Left ventricle myocardium superior (tissue), 1 donor: ENCODE measurements at regions not wholly inside any gene's neighbourhood (a gene's known extent, or its start where the extent isn't known, plus 50 kb on each side); places are given as distances from the start of the nearest gene placed in this dataset.
"Not testable (repeated sequence)": the region's sequence is repeated elsewhere in the genome, so short reads cannot be mapped to it uniquely, and the experiment has no call there.

Source experiments
- ATAC-seq: fragments of 200-7000 bp; cut with Tn5 transposase; one replicate; pipeline ENCODE4 v1.9.1; 2020; ENCODE audit warnings: mild to moderate bottlenecking, moderate library complexity
- DNase-seq: peaks from one replicate; pipeline ENCODE4 v3.0.0-alpha.2; 2020
- intact Hi-C: fragments of 100-400 bp; cut with micrococcal nuclease; formaldehyde crosslinking; loops from one replicate; pipeline ENCODE4 v1.11.0; 2022
- donor health status: DM: no; HTN: yes; CAD: no; lungs with severe emphysema.

- DNase-seq (no peak), ATAC-seq (no peak)
- intact Hi-C loops = no loop called here
Measured at GRCh38 chr13:43946281-43946680, 66.6 kb downstream of the LACC1 start.

DNA sequence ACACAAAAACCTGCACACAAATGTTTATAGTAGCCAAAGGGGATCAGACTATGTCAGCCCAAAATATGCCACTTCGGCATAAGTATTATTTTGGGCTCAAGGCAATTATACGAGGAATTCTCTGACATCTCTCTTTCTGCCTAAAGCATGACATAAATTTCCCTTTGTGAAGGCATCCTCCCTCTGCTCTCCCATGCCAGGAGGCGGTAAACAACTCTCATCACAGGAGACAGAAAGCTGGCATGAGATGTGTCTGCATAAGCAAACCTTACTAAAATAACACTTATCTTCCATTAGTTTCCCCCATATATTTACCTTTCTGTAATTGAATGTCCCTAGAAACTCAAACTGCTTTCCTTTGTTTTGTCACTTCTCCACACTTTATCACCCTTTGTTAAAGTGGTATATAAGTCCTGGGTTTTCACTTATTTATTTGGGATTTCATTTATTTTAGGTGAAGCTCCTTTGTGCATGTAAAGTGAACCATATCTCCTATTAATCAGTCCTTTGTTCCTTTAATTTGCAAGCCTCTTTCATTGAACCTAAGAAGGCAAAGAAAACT lies 68.3 kb downstream of the LACC1 start:
- DNase-seq = no peak
- no peak for ATAC-seq
- intact Hi-C loops = no loop called here

GRCh38 chr13:43953370-43953769 lies 73.7 kb downstream of the LACC1 start:
- intact Hi-C loops = no loop called here
- ATAC-seq = no peak
- DNase-seq = no peak

DNA sequence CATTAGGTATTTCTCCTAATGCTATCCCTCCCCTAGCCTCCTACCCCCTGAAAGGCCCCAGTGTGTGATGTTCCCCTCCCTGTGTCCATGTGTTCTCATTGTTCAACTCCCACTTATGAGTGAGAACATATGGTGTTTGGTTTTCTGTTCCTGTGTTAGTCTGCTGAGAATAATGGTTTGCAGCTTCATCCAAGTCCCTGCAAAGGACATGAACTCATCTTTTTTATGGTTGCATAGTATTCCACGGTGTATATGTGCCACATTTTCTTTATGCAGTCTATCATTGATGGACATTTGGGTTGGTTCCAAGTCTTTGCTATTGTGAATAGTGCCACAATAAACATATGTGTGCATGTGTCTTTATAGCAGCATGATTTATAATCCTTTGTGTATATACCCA lies 77.3 kb downstream of the LACC1 start:
- intact Hi-C loops, ATAC-seq, DNase-seq: not testable (repeated sequence)

GRCh38 chr13:43959291-43959690 lies 79.6 kb downstream of the LACC1 start:
- intact Hi-C loops = no loop called here

GRCh38 chr13:43961909-43962308 lies 82.2 kb downstream of the LACC1 start:
- DNase-seq (no peak), ATAC-seq (no peak)
- intact Hi-C loops = no loop called here

More at GRCh38 chr13:43959291-43959690, 79.6 kb downstream of the LACC1 start:
- ATAC-seq = no peak
- DNase-seq = no peak

GRCh38 chr13:43963726-43964125 lies 84.0 kb downstream of the LACC1 start:
- intact Hi-C loops = no loop called here
- ATAC-seq (peak; percentile 38), DNase-seq (no peak)

DNA sequence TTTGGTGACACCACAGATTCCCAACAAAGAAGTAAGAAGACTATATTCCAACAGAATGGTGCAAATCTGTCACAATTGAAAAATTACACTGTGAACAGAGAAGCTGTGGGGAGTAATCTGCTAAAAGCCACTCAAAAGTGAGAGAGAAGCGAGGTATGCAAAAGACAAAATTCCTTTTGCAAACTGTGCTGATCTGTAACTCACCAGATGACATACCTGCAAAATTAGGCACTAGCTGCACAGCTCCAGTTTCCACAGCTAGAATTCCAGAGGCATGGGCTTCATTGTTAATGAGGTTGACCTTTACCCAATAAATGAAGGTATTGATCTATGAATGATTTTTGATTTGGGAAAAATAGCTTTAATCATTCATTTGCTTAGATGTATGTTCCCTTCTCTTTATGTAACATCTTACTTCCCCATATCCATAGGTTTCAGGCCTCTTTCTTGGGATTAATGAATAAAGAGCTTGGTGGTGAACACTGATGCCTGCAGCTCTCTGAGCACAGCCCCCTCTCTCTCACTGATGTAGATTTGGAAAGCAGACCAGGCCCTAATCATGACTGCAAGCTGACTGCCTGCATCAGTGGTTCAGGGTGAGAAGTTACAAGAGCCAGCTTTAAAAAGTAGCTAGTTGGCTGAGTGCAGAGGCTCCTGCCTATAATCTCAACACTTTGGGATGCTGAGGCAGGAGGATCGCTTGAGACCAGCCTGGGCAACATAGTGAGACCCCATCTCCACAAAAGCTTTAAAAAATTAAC lies 85.2 kb downstream of the LACC1 start:
- DNase-seq = no peak
- intact Hi-C loops = no loop called here
- ATAC-seq = no peak

DNA sequence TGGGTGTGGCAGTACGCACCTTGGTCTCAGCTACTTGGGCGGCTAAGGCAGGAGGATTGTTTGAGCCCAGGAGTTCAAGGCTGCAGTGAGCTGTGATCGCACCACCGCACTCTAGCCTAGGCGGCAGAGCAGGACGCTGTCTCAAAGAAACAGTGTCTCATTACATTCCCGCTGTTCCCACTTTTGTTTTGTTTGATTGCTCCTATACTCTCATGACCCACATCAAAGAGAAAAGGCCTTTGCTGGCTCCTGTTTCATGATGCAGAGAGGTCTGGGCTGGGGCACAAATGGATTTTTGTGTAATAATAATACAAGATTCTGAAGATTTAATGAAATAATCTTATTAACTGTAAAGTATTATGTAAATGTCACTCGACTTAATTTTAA lies 85.7 kb downstream of the LACC1 start:
- intact Hi-C loops = no loop called here
- DNase-seq (no peak), ATAC-seq (no peak)

DNA sequence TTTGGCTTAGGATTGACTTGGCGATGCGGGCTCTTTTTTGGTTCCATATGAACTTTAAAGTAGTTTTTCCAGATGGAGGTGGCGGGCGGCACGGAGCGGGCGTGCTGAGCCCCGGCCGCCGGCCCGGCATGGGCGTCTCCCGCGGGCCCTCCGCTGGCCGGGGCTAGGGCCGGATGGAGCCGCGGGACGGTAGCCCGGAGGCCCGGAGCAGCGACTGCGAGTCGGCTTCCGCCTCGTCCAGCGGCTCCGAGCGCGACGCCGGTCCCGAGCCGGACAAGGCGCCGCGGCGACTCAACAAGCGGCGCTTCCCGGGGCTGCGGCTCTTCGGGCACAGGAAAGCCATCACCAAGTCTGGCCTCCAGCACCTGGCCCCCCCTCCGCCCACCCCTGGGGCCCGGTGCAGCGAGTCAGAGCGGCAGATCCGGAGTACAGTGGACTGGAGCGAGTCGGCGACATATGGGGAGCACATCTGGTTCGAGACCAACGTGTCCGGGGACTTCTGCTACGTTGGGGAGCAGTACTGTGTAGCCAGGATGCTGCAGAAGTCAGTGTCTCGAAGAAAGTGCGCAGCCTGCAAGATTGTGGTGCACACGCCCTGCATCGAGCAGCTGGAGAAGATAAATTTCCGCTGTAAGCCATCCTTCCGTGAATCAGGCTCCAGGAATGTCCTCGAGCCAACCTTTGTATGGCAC lies 88.7 kb downstream of the LACC1 start:
- DNase-seq, intact Hi-C loops, ATAC-seq: not testable (repeated sequence)

- ATAC-seq, intact Hi-C loops, DNase-seq: not testable (repeated sequence)
Measured at GRCh38 chr13:43968943-43969690, 89.4 kb downstream of the LACC1 start.

DNA sequence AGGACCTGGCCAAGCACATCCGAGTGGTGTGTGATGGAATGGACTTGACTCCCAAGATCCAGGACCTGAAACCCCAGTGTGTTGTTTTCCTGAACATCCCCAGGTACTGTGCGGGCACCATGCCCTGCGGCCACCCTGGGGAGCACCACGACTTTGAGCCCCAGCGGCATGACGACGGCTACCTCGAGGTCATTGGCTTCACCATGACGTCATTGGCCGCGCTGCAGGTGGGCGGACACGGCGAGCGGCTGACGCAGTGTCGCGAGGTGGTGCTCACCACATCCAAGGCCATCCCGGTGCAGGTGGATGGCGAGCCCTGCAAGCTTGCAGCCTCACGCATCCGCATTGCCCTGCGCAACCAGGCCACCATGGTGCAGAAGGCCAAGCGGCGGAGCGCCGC lies 90.2 kb downstream of the LACC1 start:
- ATAC-seq, intact Hi-C loops, DNase-seq: not testable (repeated sequence)

DNA sequence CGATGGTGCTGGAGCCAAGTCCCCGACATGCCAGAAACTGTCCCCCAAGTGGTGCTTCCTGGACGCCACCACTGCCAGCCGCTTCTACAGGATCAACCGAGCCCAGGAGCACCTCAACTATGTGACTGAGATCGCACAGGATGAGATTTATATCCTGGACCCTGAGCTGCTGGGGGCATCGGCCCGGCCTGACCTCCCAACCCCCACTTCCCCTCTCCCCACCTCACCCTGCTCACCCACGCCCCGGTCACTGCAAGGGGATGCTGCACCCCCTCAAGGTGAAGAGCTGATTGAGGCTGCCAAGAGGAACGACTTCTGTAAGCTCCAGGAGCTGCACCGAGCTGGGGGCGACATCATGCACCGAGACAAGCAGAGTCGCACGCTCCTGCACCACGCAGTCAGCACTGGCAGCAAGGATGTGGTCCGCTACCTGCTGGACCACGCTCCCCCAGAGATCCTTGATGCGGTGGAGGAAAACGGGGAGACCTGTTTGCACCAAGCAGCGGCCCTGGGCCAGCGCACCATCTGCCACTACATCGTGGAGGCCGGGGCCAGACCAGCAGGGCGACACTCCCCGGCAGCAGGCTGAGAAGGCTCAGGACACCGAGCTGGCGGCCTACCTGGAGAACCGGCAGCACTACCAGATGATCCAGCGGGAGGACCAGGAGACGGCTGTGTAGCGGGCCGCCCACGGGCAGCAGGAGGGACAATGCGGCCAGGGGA lies 91.0 kb downstream of the LACC1 start:
- ATAC-seq, intact Hi-C loops, DNase-seq: not testable (repeated sequence)

DNA sequence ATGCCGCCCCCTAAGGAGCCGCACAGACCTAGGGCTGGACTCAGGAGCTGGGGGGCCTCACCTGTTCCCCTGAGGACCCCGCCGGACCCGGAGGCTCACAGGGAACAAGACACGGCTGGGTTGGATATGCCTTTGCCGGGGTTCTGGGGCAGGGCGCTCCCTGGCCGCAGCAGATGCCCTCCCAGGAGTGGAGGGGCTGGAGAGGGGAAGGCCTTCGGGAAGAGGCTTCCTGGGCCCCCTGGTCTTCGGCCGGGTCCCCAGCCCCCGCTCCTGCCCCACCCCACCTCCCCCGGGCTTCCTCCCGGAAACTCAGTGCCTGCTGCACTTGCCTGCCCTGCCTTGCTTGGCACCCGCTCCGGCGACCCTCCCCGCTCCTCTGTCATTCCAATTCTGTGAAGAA lies 91.6 kb downstream of the LACC1 start:
- not testable (repeated sequence) for ATAC-seq

DNA sequence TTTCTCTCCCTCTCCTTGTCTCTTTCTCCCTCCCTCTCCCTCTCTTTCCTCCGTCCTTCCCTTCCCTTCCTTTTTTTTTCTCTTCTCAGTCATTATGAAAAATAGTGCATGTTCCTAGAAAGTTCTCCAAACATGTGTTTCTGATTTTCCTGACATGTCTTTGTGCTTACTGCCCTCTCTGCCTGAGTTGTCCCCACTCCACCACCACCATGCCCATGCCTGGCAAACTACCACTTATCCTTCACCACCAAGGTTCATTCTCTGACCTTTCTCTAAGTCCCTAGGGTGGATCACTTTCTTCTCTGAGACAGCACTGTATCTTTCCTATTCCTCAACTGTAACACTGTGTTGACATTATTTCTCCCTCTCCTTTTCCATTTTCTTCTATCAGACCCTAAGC lies 98.2 kb downstream of the LACC1 start:
- ATAC-seq (no peak), DNase-seq (no peak)
- intact Hi-C loops = no loop called here

More for the DNA sequence above, 91.6 kb downstream of the LACC1 start:
- DNase-seq, intact Hi-C loops: not testable (repeated sequence)

GRCh38 chr13:43978688-43979087 lies 99.0 kb downstream of the LACC1 start:
- no peak for DNase-seq
- intact Hi-C loops = no loop called here
- ATAC-seq = no peak

DNA sequence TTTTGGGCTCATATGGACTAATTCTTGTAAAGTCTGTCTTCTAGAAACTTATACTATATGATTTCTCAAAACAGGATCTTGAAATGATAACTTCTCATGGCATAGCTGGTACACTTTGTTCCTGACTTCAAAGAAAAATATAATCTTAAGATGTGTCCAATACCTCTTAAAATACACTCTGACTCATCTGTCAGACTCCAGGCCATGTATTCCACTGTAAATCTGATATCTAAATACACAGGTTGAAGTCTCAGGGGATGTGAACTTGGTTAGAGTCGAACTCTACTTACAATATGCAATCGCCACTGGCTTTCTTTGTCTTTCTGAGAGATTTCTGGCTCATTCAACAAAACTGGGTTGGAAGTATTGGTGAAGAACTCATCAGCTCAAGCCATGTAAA lies 99.8 kb downstream of the LACC1 start:
- ATAC-seq = no peak
- intact Hi-C loops = no loop called here
- no peak for DNase-seq

GRCh38 chr13:43980587-43980986 lies 100.9 kb downstream of the LACC1 start:
- no peak for DNase-seq
- intact Hi-C loops = no loop called here
- no peak for ATAC-seq

DNA sequence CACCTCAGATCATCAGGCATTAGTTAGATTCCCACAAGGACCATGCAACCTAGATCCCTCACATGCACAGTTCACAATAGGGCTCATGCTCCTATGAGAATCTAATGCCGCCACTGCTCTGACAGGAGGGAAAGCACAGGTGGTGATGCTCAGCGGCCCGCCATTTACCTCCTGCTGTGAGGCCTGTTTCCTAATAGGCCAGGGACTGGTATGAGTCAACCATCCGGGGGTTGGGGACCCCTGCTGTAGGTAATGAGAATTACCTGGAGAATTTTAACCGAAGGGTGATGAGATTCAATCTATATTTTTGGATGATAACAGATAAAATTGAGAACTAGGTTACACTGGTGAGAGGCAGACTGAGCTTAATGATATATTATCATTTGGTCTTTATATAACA lies 101.4 kb downstream of the LACC1 start:
- intact Hi-C loops = no loop called here
- DNase-seq (no peak), ATAC-seq (no peak)
